Stimulated activated CD4-positive, alpha-beta T cell treated with anti-CD3 and anti-CD28 coated beads, Interleukin-4, amount 100 ng/mL, for 48 hours (primary cell): ENCODE measurements at regions not wholly inside any gene's neighbourhood (a gene's known extent, or its start where the extent isn't known, plus 50 kb on each side); places are given as distances from the start of the nearest gene placed in this dataset.
"Not testable (repeated sequence)": the region's sequence is repeated elsewhere in the genome, so short reads cannot be mapped to it uniquely, and the experiment has no call there.

Experiments used
- DNase-seq, 2 donors: peaks; one replicate each; pipeline ENCODE4 v3.0.0-alpha.2; 2020; ENCODE audit warnings: low read depth in 2 of 2

DNA sequence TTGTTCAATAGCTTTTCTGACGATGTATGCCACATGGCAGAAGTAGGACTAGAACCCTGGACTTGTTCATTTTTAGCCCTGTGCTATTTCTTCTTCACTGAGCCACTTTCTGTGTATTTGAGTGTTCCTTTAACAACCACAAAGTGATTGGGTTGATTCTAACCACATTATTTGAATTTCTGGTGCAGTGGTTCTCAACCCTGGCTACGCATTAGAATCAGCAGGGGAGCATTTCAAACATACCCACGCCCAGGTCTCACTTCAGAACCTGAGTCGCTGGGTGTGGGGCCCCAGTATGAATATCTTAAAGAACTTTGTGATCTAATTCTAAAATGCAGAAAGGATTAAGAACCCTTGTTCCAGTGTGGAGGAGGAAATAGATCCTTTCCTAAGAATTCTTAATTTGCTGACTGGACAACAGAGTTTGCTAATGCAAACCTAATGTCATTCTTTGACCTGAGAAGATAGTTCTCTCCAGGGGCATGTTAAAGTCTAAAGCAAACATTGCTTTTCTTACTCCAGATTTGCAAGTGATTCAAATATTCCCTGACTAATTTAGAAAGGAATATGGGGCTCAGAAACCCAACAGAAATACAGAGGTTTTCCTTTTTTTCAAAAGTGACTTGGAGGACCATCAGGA is 75.4 kb upstream of the GDNF start:
- DNase-seq: no peak

GRCh38 chr5:37909610-37910266 is 69.9 kb upstream of the GDNF start:
- DNase-seq: not testable (repeated sequence)

DNA sequence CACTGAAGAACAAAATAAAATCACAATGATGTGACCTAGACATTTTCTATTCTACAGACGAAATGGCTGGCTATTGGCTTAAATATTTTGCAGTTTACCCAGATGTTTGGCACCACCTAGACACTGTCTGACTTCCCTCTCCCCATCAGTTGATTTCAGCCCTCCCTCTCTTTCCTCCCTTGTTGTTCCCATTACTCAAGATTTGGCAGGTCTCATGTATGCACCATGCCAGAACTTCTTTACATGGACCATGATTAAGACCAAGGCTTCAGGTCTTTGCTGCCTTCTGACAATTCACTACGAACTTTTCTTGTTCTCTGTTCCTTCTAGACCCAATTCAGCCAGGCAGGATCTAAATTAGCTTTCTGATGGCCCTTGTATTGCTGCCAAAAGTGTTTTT is 66.6 kb upstream of the GDNF start:
- DNase-seq: no peak

DNA sequence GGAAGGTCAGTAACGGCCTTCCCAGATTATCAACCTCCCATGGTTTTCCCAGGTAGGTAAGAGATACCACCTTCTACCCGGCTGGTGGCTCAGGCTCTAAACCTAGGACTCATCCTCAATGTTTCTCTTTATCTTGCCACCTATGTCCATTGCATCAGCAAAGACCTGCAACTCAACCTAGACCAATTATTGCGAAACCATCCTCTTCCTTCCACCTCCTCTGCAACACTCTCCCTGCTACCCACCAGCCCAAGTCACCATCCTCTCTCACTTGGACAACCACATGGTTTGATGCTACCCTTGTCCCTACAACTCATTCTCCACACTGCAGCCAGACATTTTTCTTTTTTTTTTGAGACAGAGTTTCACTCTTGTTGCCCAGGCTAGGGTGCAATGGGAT is 65.4 kb upstream of the GDNF start:
- no peak for DNase-seq

DNA sequence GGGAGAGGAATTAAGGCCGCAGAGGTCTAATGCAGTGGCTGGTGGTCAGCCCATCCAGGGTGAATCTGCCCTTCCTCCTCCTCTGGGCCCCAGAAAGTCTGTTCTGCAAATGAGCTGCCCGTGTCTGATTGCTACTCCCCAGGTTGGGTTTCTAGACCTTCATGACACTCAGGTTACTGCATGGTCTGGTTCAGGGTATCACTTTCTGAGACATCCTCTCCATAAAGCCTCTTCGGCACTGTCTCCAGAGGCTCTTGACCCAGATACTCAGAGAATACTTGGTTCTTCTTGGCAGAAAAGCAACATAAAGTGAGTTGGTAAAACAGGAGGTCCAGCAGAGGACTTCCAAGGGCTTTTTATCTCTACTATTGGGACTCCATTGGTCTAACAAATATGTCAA is 62.5 kb upstream of the GDNF start:
- no peak for DNase-seq

- DNase-seq: no peak
These were observed 60.9 kb upstream of the GDNF start for GRCh38 chr5:37900692-37901091.

DNA sequence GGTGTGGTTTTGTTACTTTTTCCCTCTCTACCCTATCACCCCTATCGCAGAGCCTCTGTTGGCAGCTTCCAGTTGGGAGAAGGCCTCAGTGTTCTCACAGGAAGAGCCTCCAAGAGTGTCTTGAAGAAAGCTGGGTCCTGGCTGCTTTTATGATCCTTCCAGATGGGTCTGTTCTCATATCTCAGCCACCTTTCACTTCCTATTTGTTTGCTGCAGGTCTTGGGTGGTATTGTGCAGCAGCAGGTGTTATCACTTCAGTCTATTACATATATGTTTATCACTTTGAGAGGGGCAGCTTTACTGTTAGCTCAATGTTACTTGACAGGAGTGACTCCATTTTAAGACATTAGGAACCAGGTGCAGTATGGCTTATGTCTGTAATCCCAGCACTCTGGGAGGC is 59.2 kb upstream of the GDNF start:
- DNase-seq: no peak

GRCh38 chr5:37896159-37896558 is 56.3 kb upstream of the GDNF start:
- DNase-seq: no peak

GRCh38 chr5:37893434-37894134 is 53.7 kb upstream of the GDNF start:
- DNase-seq: no peak

DNA sequence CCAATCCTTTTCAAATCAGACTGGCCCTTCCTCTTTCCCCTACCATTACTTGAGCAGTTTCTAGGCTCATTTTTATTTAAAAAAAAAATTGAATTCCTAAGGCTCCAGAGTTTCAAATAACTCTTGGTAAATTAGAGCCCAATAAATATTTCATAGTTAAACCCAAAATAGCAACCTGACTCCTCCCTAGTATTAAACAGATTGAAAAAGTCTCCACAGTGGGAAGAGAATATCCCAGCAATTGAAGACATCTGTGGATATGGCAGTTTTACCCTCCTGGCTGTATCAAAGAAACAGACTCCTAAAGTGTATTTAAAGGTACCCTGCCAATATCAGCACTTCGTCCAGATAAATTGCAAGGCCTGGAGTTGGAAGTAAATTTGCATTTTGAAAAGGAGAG is 52.7 kb upstream of the GDNF start:
- DNase-seq: no peak

DNA sequence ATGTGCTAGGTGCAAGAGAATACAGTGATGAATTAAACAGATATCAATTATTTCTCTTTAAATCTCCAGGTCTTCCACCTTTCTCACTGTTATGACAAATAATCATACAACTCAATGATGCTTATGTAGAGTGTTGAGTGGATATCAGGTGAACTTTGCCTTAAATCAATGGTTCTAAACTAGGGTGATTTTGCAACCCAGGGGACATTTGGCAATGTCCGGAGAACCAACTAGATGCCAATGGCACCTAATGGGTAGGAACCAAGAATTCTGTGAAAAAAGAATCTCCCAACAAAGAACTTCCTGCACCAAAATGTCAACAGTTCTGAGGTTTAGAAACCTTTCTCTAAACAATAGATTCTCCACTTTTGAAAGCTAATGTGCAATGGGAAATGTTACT is 52.0 kb upstream of the GDNF start:
- no peak for DNase-seq

- DNase-seq: no peak
These were observed 49.9 kb upstream of the GDNF start for GRCh38 chr5:37889612-37890317.
